GM23338 (cell line): ENCODE measurements at regions not wholly inside any gene's neighbourhood (a gene's known extent, or its start where the extent isn't known, plus 50 kb on each side); places are given as distances from the start of the nearest gene placed in this dataset.

Experiments used
- ATAC-seq: fragments of 200-7000 bp; cut with Tn5 transposase; 3 replicates; pipeline ENCODE4 v1.9.1; 2020
- DNase-seq: peaks from one replicate; pipeline ENCODE4 v3.0.0-alpha.2; 2015; ENCODE audit warnings: low spot score
- H2AFZ ChIP-seq: fragments of 200-600 bp; sonication (generic); 2 replicates; pipeline ENCODE4 v1.8.0; 2016; ENCODE audit warnings: antibody characterized with exemption, mild to moderate bottlenecking, moderate library complexity
- H3F3A ChIP-seq: fragments of 200-600 bp; sonication (generic); replicated peaks from 2 replicates; pipeline ENCODE4 v1.8.0; 2017; ENCODE audit warnings: antibody characterized with exemption, mixed run types, low read depth
- H3K27ac ChIP-seq: fragments of 200-600 bp; sonication (generic); 2 replicates; pipeline ENCODE4 v1.6.1; 2016; ENCODE audit warnings: low read depth
- H3K27me3 ChIP-seq: fragments of 200-600 bp; sonication (generic); 2 replicates; pipeline ENCODE4 v1.8.0; 2016; ENCODE audit warnings: mild to moderate bottlenecking, mixed run types, moderate library complexity; ENCODE audit not compliant: insufficient read depth
- H3K36me3 ChIP-seq: fragments of 200-600 bp; sonication (generic); 2 replicates; pipeline ENCODE4 v1.8.0; 2016; ENCODE audit warnings: mild to moderate bottlenecking; ENCODE audit not compliant: insufficient read depth
- H3K4me1 ChIP-seq: fragments of 200-600 bp; sonication (generic); 2 replicates; pipeline ENCODE4 v1.8.0; 2016; ENCODE audit warnings: mild to moderate bottlenecking, moderate library complexity; ENCODE audit not compliant: insufficient read depth
- H3K4me2 ChIP-seq: fragments of 200-600 bp; sonication (generic); 2 replicates; pipeline ENCODE4 v1.7.1; 2017; ENCODE audit warnings: mixed run types
- H3K4me3 ChIP-seq: fragments of 200-600 bp; sonication (generic); 2 replicates; pipeline ENCODE4 v1.6.1; 2016; ENCODE audit warnings: mixed run types
- H3K79me2 ChIP-seq: fragments of 200-600 bp; sonication (generic); replicated peaks from 2 replicates; pipeline ENCODE4 v1.8.0; 2017; ENCODE audit warnings: mild to moderate bottlenecking; ENCODE audit not compliant: insufficient read depth
- H3K9me2 ChIP-seq: fragments of 200-600 bp; sonication (generic); 2 replicates; pipeline ENCODE4 v1.8.0; 2017; ENCODE audit not compliant: insufficient read depth
- H4K20me1 ChIP-seq: fragments of 200-600 bp; sonication (generic); replicated peaks from 2 replicates; pipeline ENCODE4 v1.8.0; 2017; ENCODE audit warnings: mild to moderate bottlenecking; ENCODE audit not compliant: insufficient read depth
- H3K27ac Mint-ChIP-seq: 2 replicates; pipeline ENCODE4 v1.8.0; 2020; ENCODE audit warnings: inconsistent platforms, mild to moderate bottlenecking, moderate library complexity, mixed read lengths
- H3K27me3 Mint-ChIP-seq: 3 replicates; pipeline ENCODE4 v1.8.0; 2022; ENCODE audit warnings: low read depth, mild to moderate bottlenecking, moderate library complexity, mixed read lengths, inconsistent platforms; ENCODE audit not compliant: insufficient read depth, poor library complexity
- H3K36me3 Mint-ChIP-seq: 3 replicates; pipeline ENCODE4 v1.8.0; 2021; ENCODE audit warnings: low read depth, mild to moderate bottlenecking, inconsistent platforms, moderate library complexity, mixed read lengths
- H3K4me1 Mint-ChIP-seq: 3 replicates; pipeline ENCODE4 v1.8.0; 2020; ENCODE audit warnings: mild to moderate bottlenecking, inconsistent platforms, mixed read lengths
- H3K4me3 Mint-ChIP-seq: 3 replicates; pipeline ENCODE4 v1.8.0; 2021; ENCODE audit warnings: moderate library complexity, mild to moderate bottlenecking, inconsistent platforms, mixed read lengths
- H3K9me3 Mint-ChIP-seq: 3 replicates; pipeline ENCODE4 v1.8.0; 2020; ENCODE audit warnings: moderate library complexity, mild to moderate bottlenecking, inconsistent platforms, mixed read lengths
- EZH2 ChIP-seq: fragments of 200-600 bp; sonication (generic); IDR thresholded peaks from one replicate; pipeline ENCODE4 v1.8.0; 2017; ENCODE audit warnings: antibody characterized with exemption, mild to moderate bottlenecking, low read depth; ENCODE audit not compliant: unreplicated experiment
- EZH2phosphoT487 ChIP-seq: fragments of 200-600 bp; sonication (generic); IDR thresholded peaks from one replicate; pipeline ENCODE4 v1.8.1; 2018; ENCODE audit warnings: antibody characterized with exemption; ENCODE audit not compliant: unreplicated experiment
- NANOG ChIP-seq: IDR thresholded peaks from 2 replicates; pipeline ENCODE4 v1.6.1; 2016; ENCODE audit warnings: antibody characterized with exemption, borderline replicate concordance
- POLR2AphosphoS5 ChIP-seq: IDR thresholded peaks from 2 replicates; pipeline ENCODE4 v1.6.1; 2016; ENCODE audit warnings: antibody characterized with exemption, low read depth
- REST ChIP-seq: IDR thresholded peaks from one replicate; pipeline ENCODE4 v1.6.1; 2018; ENCODE audit warnings: antibody characterized with exemption; ENCODE audit not compliant: unreplicated experiment
- STAT1 ChIP-seq: IDR thresholded peaks from one replicate; pipeline ENCODE4 v1.6.1; 2016; ENCODE audit warnings: antibody characterized with exemption; ENCODE audit not compliant: unreplicated experiment
- ZNF114 ChIP-seq: fragments of 250-450 bp; sonication (Bioruptor Pico); IDR thresholded peaks from 2 replicates; pipeline ENCODE4 v1.5.0; 2020; ENCODE audit warnings: mild to moderate bottlenecking, moderate library complexity
- ZNF331 ChIP-seq: fragments of 250-450 bp; sonication (Bioruptor Pico); IDR thresholded peaks from 2 replicates; pipeline ENCODE4 v1.5.0; 2020; ENCODE audit warnings: low read depth, mild to moderate bottlenecking, moderate library complexity
- TF ChIP-seq, protein P1 (sequence below), 2 experiments: fragments of 200-600 bp in 1 of 2; sonication (generic) in 1 of 2; conservative IDR thresholded peaks; 2 replicates each; pipeline versions ENCODE4 v1.5.1 to v1.6.1; 2016 to 2017; ENCODE audit warnings: antibody characterized with exemption in 2 of 2, low read depth in 2 of 2, mild to moderate bottlenecking in 2 of 2, moderate library complexity in 1 of 2
- TF ChIP-seq, protein P2 (sequence below): IDR thresholded peaks from 2 replicates; pipeline ENCODE4 v1.6.1; 2016; ENCODE audit warnings: antibody characterized with exemption
- TF ChIP-seq, protein P3 (sequence below): fragments of 250-450 bp; sonication (Bioruptor Pico); IDR thresholded peaks from 2 replicates; pipeline ENCODE4 v1.5.0; 2020; ENCODE audit warnings: mild to moderate bottlenecking, moderate library complexity

DNA sequence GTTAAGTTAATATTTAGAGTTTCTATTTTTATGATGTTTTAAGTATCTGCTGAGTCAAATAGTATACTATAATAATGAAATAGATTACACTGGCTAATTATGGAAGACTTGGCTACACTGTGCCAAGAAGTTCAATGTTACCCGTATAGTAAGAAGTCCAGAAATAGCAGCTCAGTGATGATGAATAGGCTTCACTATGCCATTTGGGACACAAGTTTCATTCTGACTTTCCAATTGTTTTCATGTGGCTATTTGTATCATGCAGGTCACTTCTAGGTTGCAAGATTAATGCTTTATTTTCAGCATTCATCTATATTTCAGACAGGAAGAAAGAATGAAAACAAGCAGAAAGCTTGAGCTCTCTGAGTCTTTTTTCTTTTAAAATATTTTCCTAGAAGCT, 194.5 kb upstream of the RIOK2 start:
- Histone ChIP-seq H3K4me3 (no peak overlapping the region), H3K27ac (no peak overlapping the region), H3K27me3 (no peaks in the 10 kb centered on the region), H3K4me1 (no peaks in the 10 kb centered on the region; the same call in 1 of the 2 replicates), H3K9me2 (no peaks in the 10 kb centered on the region), H3K36me3 (no peaks in the 10 kb centered on the region; the same call in 1 of the 2 replicates), H4K20me1 (no peaks in the 10 kb centered on the region), H3K79me2 (no peaks in the 10 kb centered on the region), H3F3A (no peaks in the 10 kb centered on the region), H2AFZ (no peak overlapping the region), H3K4me2 (no peak overlapping the region)
- H3K27ac Mint-ChIP-seq = no peak overlapping the region
- TF ChIP-seq POLR2AphosphoS5 = no peak
- TF ChIP-seq ZNF331 (CRISPR knock-in tag) = no peak
- TF ChIP-seq, protein P1, sequence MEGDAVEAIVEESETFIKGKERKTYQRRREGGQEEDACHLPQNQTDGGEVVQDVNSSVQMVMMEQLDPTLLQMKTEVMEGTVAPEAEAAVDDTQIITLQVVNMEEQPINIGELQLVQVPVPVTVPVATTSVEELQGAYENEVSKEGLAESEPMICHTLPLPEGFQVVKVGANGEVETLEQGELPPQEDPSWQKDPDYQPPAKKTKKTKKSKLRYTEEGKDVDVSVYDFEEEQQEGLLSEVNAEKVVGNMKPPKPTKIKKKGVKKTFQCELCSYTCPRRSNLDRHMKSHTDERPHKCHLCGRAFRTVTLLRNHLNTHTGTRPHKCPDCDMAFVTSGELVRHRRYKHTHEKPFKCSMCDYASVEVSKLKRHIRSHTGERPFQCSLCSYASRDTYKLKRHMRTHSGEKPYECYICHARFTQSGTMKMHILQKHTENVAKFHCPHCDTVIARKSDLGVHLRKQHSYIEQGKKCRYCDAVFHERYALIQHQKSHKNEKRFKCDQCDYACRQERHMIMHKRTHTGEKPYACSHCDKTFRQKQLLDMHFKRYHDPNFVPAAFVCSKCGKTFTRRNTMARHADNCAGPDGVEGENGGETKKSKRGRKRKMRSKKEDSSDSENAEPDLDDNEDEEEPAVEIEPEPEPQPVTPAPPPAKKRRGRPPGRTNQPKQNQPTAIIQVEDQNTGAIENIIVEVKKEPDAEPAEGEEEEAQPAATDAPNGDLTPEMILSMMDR (conservative IDR thresholded peaks at IDR 0.05; ENCODE audit: low read depth in 2 of 2) = no peak
- TF ChIP-seq REST = no peak
- TF ChIP-seq NANOG = no peak
- no peak for TF ChIP-seq STAT1
- TF ChIP-seq, protein P2, sequence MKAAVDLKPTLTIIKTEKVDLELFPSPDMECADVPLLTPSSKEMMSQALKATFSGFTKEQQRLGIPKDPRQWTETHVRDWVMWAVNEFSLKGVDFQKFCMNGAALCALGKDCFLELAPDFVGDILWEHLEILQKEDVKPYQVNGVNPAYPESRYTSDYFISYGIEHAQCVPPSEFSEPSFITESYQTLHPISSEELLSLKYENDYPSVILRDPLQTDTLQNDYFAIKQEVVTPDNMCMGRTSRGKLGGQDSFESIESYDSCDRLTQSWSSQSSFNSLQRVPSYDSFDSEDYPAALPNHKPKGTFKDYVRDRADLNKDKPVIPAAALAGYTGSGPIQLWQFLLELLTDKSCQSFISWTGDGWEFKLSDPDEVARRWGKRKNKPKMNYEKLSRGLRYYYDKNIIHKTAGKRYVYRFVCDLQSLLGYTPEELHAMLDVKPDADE = no peak
- TF ChIP-seq, protein P3, sequence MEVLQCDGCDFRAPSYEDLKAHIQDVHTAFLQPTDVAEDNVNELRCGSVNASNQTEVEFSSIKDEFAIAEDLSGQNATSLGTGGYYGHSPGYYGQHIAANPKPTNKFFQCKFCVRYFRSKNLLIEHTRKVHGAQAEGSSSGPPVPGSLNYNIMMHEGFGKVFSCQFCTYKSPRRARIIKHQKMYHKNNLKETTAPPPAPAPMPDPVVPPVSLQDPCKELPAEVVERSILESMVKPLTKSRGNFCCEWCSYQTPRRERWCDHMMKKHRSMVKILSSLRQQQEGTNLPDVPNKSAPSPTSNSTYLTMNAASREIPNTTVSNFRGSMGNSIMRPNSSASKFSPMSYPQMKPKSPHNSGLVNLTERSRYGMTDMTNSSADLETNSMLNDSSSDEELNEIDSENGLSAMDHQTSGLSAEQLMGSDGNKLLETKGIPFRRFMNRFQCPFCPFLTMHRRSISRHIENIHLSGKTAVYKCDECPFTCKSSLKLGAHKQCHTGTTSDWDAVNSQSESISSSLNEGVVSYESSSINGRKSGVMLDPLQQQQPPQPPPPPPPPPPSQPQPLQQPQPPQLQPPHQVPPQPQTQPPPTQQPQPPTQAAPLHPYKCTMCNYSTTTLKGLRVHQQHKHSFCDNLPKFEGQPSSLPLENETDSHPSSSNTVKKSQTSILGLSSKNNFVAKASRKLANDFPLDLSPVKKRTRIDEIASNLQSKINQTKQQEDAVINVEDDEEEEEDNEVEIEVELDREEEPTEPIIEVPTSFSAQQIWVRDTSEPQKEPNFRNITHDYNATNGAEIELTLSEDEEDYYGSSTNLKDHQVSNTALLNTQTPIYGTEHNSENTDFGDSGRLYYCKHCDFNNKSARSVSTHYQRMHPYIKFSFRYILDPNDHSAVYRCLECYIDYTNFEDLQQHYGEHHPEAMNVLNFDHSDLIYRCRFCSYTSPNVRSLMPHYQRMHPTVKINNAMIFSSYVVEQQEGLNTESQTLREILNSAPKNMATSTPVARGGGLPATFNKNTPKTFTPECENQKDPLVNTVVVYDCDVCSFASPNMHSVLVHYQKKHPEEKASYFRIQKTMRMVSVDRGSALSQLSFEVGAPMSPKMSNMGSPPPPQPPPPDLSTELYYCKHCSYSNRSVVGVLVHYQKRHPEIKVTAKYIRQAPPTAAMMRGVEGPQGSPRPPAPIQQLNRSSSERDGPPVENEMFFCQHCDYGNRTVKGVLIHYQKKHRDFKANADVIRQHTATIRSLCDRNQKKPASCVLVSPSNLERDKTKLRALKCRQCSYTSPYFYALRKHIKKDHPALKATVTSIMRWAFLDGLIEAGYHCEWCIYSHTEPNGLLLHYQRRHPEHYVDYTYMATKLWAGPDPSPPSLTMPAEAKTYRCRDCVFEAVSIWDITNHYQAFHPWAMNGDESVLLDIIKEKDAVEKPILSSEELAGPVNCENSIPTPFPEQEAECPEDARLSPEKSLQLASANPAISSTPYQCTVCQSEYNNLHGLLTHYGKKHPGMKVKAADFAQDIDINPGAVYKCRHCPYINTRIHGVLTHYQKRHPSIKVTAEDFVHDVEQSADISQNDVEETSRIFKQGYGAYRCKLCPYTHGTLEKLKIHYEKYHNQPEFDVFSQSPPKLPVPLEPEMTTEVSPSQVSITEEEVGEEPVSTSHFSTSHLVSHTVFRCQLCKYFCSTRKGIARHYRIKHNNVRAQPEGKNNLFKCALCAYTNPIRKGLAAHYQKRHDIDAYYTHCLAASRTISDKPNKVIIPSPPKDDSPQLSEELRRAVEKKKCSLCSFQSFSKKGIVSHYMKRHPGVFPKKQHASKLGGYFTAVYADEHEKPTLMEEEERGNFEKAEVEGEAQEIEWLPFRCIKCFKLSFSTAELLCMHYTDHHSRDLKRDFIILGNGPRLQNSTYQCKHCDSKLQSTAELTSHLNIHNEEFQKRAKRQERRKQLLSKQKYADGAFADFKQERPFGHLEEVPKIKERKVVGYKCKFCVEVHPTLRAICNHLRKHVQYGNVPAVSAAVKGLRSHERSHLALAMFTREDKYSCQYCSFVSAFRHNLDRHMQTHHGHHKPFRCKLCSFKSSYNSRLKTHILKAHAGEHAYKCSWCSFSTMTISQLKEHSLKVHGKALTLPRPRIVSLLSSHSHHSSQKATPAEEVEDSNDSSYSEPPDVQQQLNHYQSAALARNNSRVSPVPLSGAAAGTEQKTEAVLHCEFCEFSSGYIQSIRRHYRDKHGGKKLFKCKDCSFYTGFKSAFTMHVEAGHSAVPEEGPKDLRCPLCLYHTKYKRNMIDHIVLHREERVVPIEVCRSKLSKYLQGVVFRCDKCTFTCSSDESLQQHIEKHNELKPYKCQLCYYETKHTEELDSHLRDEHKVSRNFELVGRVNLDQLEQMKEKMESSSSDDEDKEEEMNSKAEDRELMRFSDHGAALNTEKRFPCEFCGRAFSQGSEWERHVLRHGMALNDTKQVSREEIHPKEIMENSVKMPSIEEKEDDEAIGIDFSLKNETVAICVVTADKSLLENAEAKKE (CRISPR knock-in tag) = no peak
- TF ChIP-seq ZNF114 (CRISPR knock-in tag) = no peak
- no peak for TF ChIP-seq EZH2
- TF ChIP-seq EZH2phosphoT487 = no peak
- no peak overlapping the region for H3K4me3 Mint-ChIP-seq
- peaks cover 3% of the 10 kb centered on the region for H3K27me3 Mint-ChIP-seq
- no peaks in the 10 kb centered on the region for H3K4me1 Mint-ChIP-seq
- no peaks in the 10 kb centered on the region for H3K36me3 Mint-ChIP-seq
- H3K9me3 Mint-ChIP-seq = no peaks in the 10 kb centered on the region; the same call in 2 of the 3 replicates
- DNase-seq (no peak), ATAC-seq (no peak)
